HG03575 (cell line): ENCODE measurements at regions not wholly inside any gene's neighbourhood (a gene's known extent, or its start where the extent isn't known, plus 50 kb on each side); places are given as distances from the start of the nearest gene placed in this dataset.

Source experiments
- ATAC-seq: cut with Tn5 transposase; IDR thresholded peaks from one replicate; pipeline ENCODE4 v1.9.1; 2021; ENCODE audit not compliant: unreplicated experiment, insufficient number of reproducible peaks, low FRiP score; ENCODE audit errors: extremely low read depth

DNA sequence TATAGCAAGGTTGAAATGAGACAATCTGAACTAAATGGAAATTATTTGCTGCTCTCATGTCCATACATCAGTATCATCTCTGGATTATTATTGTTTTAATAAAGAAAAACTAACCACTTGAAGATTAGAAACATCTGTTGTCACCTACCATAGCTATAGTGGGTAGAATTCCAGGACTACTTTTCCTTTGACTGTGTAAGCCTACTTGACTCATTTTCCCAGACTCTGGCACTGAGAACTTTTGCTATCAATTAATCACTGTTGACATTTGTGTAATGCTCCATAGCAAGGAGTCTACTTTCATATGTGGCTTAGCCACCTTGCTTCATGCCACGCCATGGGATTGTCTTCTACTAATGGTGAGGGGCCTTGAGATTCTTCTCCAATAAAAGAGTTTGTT is 59.9 kb upstream of the ARRDC3 start:
- no peak for ATAC-seq

DNA sequence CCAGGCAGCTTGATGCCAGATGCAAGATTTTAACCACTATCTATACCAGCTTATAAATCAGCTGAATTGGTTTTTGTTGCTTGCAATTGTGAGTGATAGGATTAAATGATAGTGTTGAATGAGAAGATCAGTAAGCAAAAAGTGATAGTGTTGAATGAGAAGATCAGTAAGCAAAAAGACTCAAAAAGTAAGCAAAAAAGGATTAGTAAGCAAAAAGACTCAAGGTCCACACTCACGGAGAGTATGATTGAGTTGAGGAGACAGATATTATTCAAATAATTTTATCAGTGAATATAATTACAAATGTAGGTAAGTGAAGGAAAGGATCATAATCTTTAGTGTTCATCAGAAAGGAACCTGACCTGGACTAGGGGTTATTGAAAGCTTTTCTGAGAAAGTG is 58.0 kb upstream of the ARRDC3 start:
- no peak for ATAC-seq

DNA sequence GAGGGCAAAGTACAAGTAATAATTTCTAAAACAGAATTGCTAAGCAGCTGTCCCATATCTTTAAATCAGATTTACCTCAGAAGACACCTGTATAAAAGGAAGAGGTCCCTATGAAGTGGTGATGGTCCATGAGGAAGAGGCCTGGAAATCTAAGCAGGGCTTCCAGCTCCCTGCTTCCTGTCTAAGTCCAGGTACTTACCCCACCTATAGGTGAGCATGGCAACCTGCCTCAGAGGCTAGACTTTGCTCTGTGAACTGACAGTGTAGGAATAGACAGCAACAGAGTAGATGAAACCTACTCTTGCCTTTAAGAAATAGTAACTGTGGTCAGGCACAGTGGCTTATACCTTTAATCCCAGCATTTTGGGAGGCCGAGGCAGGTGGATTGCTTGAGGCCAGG is 55.8 kb upstream of the ARRDC3 start:
- ATAC-seq = no peak

DNA sequence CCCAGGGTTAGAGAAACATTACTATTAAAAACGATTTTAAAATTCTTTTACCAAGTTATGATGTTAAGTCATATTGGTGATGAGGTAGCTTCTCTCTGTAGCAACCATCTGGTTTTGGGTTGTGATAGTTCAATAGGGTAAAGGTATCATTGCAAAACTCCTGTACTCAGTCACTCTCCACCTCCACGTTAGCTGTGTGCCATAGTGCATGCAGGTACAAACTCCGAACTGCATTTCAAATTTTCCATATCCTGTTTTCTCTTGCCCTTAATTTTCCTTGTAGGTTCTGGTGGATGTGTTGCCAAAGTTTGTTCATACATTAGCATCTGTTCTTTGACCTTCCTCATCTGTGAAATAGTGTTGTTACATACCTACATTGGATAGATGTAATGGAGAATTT is 53.1 kb upstream of the ARRDC3 start:
- ATAC-seq = no peak

DNA sequence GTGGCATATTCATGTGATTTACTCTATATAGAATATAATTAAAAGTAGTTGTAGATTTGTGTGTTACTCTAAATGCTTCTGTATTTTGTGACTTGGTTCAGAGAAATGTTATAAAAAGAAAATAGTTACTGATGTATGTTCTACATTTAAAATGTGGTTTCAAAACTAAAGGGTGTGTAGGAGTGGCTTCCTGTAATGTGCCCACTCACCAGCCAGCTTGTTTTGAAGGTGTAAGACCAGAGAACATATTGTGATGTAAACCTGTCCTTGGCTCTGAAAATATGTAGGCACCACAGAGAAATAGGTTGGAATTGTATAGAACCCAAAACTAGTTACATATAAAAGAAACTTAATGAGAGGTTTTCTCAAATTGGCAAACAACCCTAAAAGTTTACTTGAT is 51.2 kb upstream of the ARRDC3 start:
- no peak for ATAC-seq

DNA sequence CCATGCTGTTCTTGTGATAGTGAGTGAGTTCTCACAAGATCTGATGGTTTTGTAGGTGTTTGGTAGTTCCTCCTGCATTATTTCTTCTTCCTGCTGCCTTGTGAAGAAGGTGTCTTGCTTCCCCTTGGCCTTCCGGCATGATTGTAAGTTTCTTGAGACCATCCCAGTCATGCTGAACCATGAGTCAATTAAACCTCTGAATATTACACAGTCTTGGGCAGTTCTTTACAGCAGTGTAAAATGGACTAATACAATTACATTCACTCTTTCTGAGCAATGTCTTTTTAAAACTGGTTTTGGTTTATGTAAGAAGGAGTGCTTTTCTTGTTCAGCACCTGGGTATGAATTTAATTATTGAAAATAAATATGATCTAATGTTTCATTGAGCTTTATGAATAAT is 50.7 kb upstream of the ARRDC3 start:
- ATAC-seq = no peak
